HG03139 (cell line): ENCODE measurements at regions not wholly inside any gene's neighbourhood (a gene's known extent, or its start where the extent isn't known, plus 50 kb on each side); places are given as distances from the start of the nearest gene placed in this dataset.

ENCODE experiments used
- ATAC-seq: cut with Tn5 transposase; IDR thresholded peaks from one replicate; pipeline ENCODE4 v1.9.1; 2021; ENCODE audit not compliant: unreplicated experiment

- ATAC-seq = no peak
Observed at GRCh38 chr12:92365836-92366235, 220.2 kb upstream of the BTG1 start.

DNA sequence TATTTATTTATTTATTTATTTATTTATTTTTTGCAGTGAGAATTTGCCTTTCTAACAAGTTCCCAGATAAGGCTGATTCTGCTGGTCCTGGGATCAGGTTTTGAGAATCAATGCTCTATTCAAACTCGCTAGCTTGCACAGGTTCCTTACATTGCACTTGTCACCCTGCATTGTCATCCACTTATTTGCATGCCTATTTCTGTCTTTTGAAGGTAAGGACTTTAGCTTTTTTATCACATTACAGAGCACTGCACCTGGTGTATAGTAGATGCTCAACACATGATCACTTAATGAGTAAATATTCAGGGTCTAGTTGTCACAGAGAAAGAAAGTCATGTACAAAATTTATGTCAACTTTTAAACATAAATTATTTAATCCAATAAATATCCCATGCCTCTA lies 219.7 kb upstream of the BTG1 start:
- no peak for ATAC-seq

DNA sequence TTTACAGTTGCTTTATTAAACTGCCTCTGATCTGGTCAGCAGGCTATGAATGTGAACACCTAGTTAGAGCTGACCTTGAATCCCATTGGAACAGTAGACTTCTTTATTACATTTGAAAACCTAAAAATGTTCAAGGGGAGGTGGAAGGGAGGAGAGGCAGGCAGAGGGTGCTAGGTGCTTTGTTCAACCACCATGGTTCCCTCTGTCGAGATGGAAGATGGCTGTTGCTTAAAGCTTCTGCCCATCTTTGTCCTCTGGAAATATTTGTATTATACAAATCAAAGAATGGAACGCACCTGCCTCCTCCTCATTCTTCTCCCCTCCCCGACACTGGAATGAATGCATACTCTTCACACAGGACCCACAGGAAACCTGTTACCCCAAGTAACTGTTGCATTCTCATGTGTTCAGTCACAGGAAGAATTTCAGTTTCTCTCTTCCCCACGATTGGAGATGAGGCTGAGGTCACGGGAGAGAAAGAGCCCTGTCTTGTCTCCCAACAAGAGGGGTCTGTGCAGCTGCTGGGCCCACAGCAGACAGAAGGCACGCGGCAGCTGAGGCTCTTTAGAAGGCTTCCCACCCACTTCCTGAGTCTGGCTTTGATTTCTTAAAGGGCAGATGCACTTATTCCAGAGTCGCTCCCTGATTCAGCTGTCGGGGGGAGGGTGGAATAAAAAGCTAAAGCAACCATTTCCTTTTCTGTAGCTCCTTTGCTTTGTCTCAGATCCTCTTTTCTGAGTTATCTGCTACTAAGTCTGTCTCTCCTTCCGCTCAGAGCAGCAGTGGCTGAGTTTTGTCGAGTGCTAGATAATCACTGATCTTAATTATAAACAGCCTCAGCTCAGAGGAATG lies 217.9 kb upstream of the BTG1 start:
- peak; percentile 57 for ATAC-seq

DNA sequence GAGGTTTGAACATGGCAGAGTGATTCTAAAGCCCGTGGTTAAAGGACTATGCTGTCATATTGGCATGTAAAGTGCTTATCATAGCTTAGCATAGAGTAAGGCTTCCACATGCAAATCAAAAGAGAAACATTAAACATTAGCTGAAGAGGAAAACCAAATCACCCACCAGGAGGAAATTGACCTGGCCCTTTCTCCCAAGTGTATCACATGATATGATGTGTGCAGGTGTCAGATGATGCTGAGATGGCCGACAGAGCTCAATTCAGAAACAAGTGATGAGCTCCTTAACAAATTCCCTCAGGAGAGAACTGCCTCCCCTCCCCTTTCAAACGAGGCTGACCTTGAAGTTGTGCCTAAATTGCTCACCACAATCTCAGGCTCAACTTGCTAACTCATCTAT lies 217.1 kb upstream of the BTG1 start:
- ATAC-seq = peak; percentile 52

- ATAC-seq = no peak
Observed at GRCh38 chr12:92362126-92362525, 216.5 kb upstream of the BTG1 start.

- no peak for ATAC-seq
Observed at GRCh38 chr12:92360543-92360942, 214.9 kb upstream of the BTG1 start.

DNA sequence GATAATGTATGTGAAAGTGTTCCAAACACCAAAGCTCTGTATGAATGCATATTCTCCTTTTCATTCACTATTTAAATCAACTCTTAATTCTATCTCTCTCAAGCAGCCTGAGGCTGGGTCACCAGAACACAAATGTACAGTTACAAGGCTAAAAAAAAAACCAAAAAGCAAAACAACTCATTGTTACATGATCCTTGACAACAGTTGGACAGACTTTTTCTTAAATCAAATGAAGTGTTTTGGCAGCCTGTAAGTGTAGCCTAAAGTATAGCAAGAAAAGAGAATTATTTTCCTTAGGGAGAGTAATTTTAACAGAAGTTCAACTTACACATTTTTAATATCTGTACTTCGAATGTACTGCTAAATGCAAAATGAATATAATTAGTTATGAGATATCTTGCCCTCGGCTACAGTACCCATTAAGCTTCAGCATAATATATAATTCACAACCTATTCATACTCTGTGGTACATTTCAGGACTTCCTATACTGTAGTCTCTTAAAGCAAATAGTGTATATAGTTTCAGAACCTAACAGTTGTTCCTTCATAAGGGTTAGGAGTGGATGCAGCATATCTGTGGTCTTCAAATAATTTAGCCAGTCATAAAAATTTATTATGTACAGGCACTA lies 214.0 kb upstream of the BTG1 start:
- no peak for ATAC-seq

DNA sequence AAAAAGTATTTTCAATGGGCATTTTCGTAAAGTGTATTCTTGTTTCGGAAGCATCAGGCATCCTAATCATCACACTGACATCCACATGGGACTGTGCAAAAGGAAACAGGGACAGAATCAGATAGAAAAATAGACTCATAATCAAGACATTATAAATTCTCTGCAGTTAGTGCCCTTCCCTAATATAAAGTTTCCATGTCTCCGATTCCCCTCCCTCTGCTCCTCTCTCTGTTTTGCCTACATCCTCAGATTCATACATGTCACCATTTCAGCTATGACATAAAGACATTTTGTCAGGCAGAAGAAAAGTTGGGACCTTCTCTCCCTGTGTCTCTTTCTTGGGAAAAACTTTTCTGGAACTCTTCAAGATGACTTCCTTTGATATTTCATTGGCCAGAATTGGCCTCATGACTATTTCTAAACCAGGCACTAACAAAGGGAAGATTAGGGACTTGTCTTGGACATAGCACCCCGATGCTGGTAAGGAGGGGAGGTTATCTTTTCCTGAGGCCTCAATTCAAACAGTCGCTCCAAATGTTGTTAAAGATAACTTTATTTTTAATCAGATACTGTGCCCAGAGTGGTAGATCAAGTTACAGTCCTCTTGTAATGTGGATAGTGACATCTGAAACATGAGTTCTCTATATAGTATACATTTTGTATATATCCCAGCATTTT lies 212.1 kb upstream of the BTG1 start:
- ATAC-seq = no peak

DNA sequence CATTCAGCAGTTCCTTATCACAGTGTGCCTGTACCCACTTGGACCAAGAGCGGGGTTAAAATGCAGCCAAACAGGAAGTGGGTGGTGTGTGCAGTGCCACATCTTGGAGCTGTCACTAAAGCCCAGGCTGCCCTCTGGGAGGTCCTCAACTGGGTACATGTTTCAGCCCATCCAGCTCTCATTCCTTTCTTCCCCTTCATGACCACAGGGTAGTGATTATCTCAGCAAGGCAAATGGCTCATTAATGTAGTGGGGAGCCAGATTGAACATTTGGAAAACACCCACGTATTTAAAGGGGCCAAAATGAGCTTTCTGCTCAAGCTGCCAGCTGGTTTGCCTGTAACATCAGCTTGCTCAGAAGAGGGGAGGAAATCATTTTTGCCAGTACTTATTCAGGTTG lies 210.8 kb upstream of the BTG1 start:
- no peak for ATAC-seq

- ATAC-seq = no peak
Observed at GRCh38 chr12:92349635-92350034, 204.0 kb upstream of the BTG1 start.

DNA sequence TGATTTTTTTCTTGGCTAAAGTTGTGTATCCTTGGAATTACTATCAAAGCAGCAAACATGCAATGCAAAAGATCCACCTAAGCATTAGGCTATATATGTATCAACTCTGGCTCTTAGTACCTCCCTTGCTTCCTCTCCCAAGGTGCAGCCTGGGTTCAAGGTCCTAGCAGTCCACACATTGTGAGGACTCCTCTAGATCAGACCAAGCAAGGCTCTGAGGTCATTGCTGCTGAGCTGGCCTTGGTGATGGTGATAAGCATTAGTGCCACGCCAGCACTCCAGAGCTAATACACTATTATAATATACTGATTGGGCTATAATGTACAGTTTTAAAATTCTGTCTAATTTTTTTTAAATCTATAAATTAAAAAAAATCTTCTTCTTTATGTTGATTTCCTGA lies 196.9 kb upstream of the BTG1 start:
- no peak for ATAC-seq

GRCh38 chr12:92341065-92341668 lies 195.5 kb upstream of the BTG1 start:
- peak; percentile 62 for ATAC-seq

DNA sequence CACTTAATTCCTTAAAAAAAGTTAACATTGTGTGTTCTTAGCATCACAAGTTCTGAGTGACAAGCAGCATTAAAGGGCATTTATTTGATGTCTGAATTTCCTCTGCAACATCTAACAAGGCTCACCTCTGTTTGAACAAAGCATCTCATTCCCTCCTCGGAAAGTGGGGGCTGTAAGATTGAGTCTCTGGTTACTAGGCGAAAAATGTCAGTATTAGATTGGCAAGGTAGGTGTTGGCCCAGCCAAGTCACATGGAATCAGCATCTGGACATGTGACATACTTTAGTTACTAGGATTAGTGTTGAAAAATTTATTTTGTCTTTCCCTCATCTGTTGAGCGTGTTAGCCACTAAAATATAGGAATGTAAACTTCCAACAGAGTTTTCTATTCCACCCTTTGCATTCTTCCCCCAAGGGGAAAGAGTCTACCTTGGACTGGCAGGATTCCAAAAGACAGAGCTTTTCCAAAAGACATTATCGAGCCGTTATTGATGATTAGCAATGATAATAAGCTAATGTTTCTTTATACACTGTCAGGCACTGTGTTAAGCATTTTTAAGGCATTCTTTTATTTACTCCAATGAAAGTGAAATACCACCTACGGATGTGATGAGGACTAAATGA lies 194.9 kb upstream of the BTG1 start:
- ATAC-seq = no peak

DNA sequence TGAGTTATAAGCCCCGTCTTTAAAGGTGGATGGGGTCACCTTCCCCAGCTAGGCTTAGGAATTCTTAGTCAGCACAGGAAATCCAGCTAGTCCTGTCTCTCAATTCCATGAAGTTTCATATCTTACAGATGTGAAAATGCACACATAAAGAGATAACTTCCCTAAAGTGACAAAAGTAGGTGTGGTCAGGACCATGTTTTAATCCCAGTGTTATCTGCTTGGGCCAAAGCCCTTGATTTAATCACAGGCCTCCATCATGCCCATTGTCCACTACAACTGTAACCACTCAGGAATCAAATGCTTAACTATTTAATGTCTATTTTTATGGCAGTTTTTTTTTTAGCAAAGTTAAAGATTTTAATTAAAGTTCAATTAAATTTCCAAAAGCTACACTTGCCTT lies 194.4 kb upstream of the BTG1 start:
- ATAC-seq = no peak

DNA sequence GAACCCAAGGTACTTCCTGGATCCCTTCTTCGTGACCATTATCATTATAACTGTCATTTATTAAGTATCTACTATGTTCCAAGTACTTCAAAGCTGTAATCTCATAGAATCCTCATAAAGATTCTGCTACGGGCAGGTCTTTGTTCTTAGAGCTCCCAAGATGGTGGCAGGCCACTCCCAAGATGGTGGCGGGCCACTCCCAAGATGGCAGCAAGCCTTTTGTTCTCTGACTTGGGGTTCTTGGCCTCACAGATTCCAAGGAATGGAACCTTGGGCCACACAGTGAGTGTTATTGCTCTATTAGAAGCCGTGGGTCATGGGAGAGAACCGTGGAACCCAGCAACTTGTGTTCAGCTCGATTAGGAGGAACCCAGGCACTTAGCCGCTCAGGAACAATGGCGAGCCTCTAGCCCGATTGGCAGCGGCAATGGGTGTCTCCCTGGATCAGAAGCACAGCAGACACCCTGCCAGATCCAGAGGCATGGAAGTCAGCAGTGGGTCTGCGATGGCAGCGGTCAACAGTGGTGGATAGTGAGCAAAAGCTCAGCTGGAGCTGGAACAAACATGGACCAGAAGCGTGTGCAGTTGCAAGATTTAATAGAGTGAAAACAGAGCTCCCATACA lies 193.7 kb upstream of the BTG1 start:
- ATAC-seq = no peak

GRCh38 chr12:92338671-92339070 lies 193.0 kb upstream of the BTG1 start:
- ATAC-seq = no peak

DNA sequence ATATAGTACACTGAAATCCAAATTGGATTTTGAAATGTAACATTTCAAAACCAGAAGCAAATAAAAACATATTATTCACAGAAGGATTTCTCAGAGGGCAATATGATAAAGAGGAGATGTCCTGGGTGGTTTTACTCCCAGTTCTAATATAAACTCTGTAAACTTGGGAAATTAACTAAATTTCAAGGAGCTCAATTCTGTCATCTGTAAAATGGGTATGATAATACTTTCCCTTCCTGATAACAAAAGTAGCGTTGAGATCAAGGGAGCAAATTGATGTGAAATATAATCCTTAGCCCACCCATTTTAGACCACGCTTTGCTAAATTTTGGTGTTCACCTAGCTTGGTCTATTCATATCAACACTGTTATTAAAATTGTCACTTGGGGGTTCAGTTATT lies 192.5 kb upstream of the BTG1 start:
- ATAC-seq = no peak

- no peak for ATAC-seq
Observed at GRCh38 chr12:92337128-92337527, 191.5 kb upstream of the BTG1 start.

GRCh38 chr12:92336641-92337040 lies 191.0 kb upstream of the BTG1 start:
- no peak for ATAC-seq

GRCh38 chr12:92335831-92336230 lies 190.2 kb upstream of the BTG1 start:
- ATAC-seq = no peak

GRCh38 chr12:92334552-92334951 lies 188.9 kb upstream of the BTG1 start:
- no peak for ATAC-seq
